Tibial nerve (tissue), 4 donors: ENCODE measurements at regions not wholly inside any gene's neighbourhood (a gene's known extent, or its start where the extent isn't known, plus 50 kb on each side); places are given as distances from the start of the nearest gene placed in this dataset.
"Not testable (repeated sequence)": the region's sequence is repeated elsewhere in the genome, so short reads cannot be mapped to it uniquely, and the experiment has no call there.

Experiments used
- DNase-seq, 2 donors: peaks; one replicate each; pipeline ENCODE4 v3.0.0-alpha.2; 2019; ENCODE audit warnings: low spot score in 2 of 2
- H3K27ac ChIP-seq, 4 donors: fragments of 200-600 bp; sonication (generic) in 3 of 4; one replicate each; pipeline ENCODE4 v1.5.1; 2017 to 2019; ENCODE audit warnings: mild to moderate bottlenecking in 1 of 4
- H3K27me3 ChIP-seq, 2 donors: fragments of 200-600 bp; sonication (generic) in 1 of 2; one replicate each; pipeline versions ENCODE4 v1.5.1 to v1.6.0; 2017 to 2019
- H3K36me3 ChIP-seq, 3 donors: fragments of 200-600 bp; sonication (generic); one replicate each; pipeline ENCODE4 v1.5.1; 2018 to 2019
- H3K4me1 ChIP-seq, 4 donors: fragments of 200-600 bp; sonication (generic) in 3 of 4; one replicate each; pipeline ENCODE4 v1.5.1; 2017 to 2019
- H3K4me3 ChIP-seq, 4 donors: fragments of 200-600 bp; sonication (generic) in 3 of 4; one replicate each; pipeline ENCODE4 v1.5.1; 2017 to 2019; ENCODE audit warnings: mild to moderate bottlenecking in 1 of 4, moderate library complexity in 1 of 4
- H3K9me3 ChIP-seq, 4 donors: fragments of 200-600 bp; sonication (generic) in 3 of 4; one replicate each; pipeline ENCODE4 v1.5.1; 2017 to 2019
- EP300 ChIP-seq, 2 donors: sonication (generic); formaldehyde crosslinking; IDR thresholded peaks; one replicate each; pipeline ENCODE4 v1.6.1; 2017; ENCODE audit warnings: antibody characterized with exemption in 2 of 2, mild to moderate bottlenecking in 1 of 2
- POLR2A ChIP-seq, 2 donors: fragments of 450-650 bp; IDR thresholded peaks; one replicate each; pipeline ENCODE4 v1.6.1; 2017; ENCODE audit warnings: antibody characterized with exemption in 2 of 2, mild to moderate bottlenecking in 2 of 2, moderate library complexity in 2 of 2
- WGBS, 2 donors: methylation state at CpG; one replicate each; pipeline ENCODE4 v1.1.5; 2018; 5-methylcytosine and 5-hydroxymethylcytosine counted together
- TF ChIP-seq, protein P1 (sequence below), 5 experiments: fragments of 200-600 bp in 3 of 5; fragments of 450-650 bp in 2 of 5; sonication (generic) in 3 of 5; IDR thresholded peaks; one replicate each; pipeline ENCODE4 v1.5.1; 2016 to 2019; ENCODE audit warnings: antibody characterized with exemption in 5 of 5, mild to moderate bottlenecking in 3 of 5, moderate library complexity in 2 of 5

GRCh38 chr10:28180654-28181053, 122.2 kb downstream of the MPP7 start:
- 62 to 64% methylated on average over 4 of the region's 4 CpGs for WGBS, 2 donors
- Histone ChIP-seq H3K36me3 (no peaks in the 10 kb centered on the region), H3K4me1 (peaks cover 0 to 14% (median 11%) of the 10 kb centered on the region in 4 donors), H3K9me3 (no peaks in the 10 kb centered on the region), H3K27ac (no peak overlapping the region), H3K27me3 (no peaks in the 10 kb centered on the region), H3K4me3 (no peak overlapping the region)
- TF ChIP-seq, protein P1, sequence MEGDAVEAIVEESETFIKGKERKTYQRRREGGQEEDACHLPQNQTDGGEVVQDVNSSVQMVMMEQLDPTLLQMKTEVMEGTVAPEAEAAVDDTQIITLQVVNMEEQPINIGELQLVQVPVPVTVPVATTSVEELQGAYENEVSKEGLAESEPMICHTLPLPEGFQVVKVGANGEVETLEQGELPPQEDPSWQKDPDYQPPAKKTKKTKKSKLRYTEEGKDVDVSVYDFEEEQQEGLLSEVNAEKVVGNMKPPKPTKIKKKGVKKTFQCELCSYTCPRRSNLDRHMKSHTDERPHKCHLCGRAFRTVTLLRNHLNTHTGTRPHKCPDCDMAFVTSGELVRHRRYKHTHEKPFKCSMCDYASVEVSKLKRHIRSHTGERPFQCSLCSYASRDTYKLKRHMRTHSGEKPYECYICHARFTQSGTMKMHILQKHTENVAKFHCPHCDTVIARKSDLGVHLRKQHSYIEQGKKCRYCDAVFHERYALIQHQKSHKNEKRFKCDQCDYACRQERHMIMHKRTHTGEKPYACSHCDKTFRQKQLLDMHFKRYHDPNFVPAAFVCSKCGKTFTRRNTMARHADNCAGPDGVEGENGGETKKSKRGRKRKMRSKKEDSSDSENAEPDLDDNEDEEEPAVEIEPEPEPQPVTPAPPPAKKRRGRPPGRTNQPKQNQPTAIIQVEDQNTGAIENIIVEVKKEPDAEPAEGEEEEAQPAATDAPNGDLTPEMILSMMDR (IDR thresholded peaks at IDR 0.05): no peak
- no peak for TF ChIP-seq POLR2A (IDR thresholded peaks at IDR 0.05)
- TF ChIP-seq EP300 (IDR thresholded peaks at IDR 0.05): no peak
- DNase-seq: no peak

- DNase-seq: no peak
- TF ChIP-seq POLR2A (IDR thresholded peaks at IDR 0.05): no peak
- TF ChIP-seq EP300 (IDR thresholded peaks at IDR 0.05): no peak
- TF ChIP-seq, protein P1 (IDR thresholded peaks at IDR 0.05): no peak
- Histone ChIP-seq H3K27ac (no peak overlapping the region), H3K27me3 (no peaks in the 10 kb centered on the region), H3K9me3 (no peaks in the 10 kb centered on the region), H3K4me3 (no peak overlapping the region), H3K36me3 (no peaks in the 10 kb centered on the region), H3K4me1 (peaks cover 0 to 14% (median 11%) of the 10 kb centered on the region in 4 donors)
These were observed 123.1 kb downstream of the MPP7 start for GRCh38 chr10:28179743-28180099.

GRCh38 chr10:28179006-28179742, 123.7 kb downstream of the MPP7 start:
- 18 to 21% methylated on average over 4 of the region's 4 CpGs for WGBS, 2 donors
- no peaks in the 10 kb centered on the region for H3K36me3 ChIP-seq
- H3K4me1 ChIP-seq: peaks cover 0 to 14% (median 11%) of the 10 kb centered on the region in 4 donors
- H3K27me3 ChIP-seq: no peaks in the 10 kb centered on the region
- TF ChIP-seq EP300 (IDR thresholded peaks at IDR 0.05): no peak
- no peak for TF ChIP-seq POLR2A (IDR thresholded peaks at IDR 0.05)
- TF ChIP-seq, protein P1 (IDR thresholded peaks at IDR 0.05): peak; percentile 58 to 76 (median 69)
- H3K9me3 ChIP-seq: no peaks in the 10 kb centered on the region
- peak overlapping the region in 1 of 4 donors; percentile 18 for H3K4me3 ChIP-seq
- H3K27ac ChIP-seq: peak overlapping the region in 2 of 4 donors; percentile 70 to 72
- DNase-seq: peak in 1 of 2 donors; percentile 67

- peak overlapping the region; percentile 13 to 72 (median 42) for H3K27ac ChIP-seq
- H3K4me1 ChIP-seq: peaks cover 0 to 14% (median 11%) of the 10 kb centered on the region in 4 donors
- no peak for TF ChIP-seq POLR2A (IDR thresholded peaks at IDR 0.05)
- TF ChIP-seq, protein P1 (IDR thresholded peaks at IDR 0.05): no peak
- no peak for TF ChIP-seq EP300 (IDR thresholded peaks at IDR 0.05)
- no peak for DNase-seq
- no peaks in the 10 kb centered on the region for H3K9me3 ChIP-seq
- WGBS, 2 donors: 62 to 67% methylated on average over 4 of the region's 4 CpGs
- H3K4me3 ChIP-seq: peak overlapping the region in 3 of 4 donors; percentile 4 to 21 (median 18)
- H3K27me3 ChIP-seq: no peaks in the 10 kb centered on the region
- no peaks in the 10 kb centered on the region for H3K36me3 ChIP-seq
These were observed 124.8 kb downstream of the MPP7 start for GRCh38 chr10:28177944-28178637.

DNA sequence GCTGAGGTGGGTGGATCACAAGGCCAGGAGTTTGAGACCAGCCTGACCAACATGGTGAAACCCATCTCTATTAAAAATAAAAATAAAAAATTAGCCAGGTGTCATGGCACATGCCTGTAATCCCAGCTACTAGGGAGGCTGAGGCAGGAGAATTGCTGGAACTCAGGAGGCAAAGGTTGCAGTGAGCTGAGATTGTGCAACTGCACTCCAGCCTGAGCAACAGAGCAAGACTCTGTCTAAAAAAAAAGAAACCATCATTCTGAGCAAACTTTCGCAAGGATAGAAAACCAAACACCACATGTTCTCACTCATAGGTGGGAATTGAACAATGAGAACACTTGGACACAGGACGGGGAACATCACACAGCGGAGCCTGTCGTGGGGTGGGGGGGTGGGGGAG, 126.4 kb downstream of the MPP7 start:
- not testable (repeated sequence) for H3K4me3 ChIP-seq, H3K27me3 ChIP-seq, DNase-seq, H3K36me3 ChIP-seq, H3K9me3 ChIP-seq, H3K27ac ChIP-seq
- peaks cover 0 to 22% (median 11%) of the 10 kb centered on the region in 4 donors for H3K4me1 ChIP-seq
- 97 to 98% methylated on average over 4 of the region's 4 CpGs for WGBS, 2 donors
